Stomach (tissue), 4 donors: ENCODE measurements at regions not wholly inside any gene's neighbourhood (a gene's known extent, or its start where the extent isn't known, plus 50 kb on each side); places are given as distances from the start of the nearest gene placed in this dataset.

Source experiments
- EP300 ChIP-seq: sonication (generic); formaldehyde crosslinking; IDR thresholded peaks from one replicate; pipeline ENCODE4 v1.6.1; 2017; ENCODE audit warnings: antibody characterized with exemption
- TF ChIP-seq, protein P1 (sequence below), 7 experiments: fragments of 450-650 bp in 4 of 7; fragments of 200-600 bp in 3 of 7; sonication (generic) in 3 of 7; IDR thresholded peaks; one replicate each; pipeline ENCODE4 v1.5.1; 2016 to 2019; ENCODE audit warnings: antibody characterized with exemption in 7 of 7, control low read depth in 2 of 7, mild to moderate bottlenecking in 1 of 7

DNA sequence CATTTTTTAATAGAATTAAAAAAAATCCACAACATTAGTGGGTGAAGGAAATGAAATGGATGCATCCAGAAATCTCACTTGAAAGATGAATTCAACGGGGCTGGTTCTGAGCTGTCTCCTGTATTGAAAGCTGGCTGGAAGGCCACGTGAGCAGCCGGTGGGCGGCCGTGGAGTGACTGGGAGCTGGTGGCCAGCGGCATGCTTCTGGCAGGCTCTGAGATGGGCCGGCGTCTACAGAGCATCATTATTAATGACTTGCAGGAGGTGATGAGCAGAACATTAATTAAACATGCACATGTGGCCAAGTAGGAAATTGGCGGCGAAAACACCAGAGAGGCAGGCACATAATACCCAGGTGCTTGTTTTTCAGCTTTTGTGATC, 115.6 kb upstream of the LMO4 start:
- TF ChIP-seq, protein P1, sequence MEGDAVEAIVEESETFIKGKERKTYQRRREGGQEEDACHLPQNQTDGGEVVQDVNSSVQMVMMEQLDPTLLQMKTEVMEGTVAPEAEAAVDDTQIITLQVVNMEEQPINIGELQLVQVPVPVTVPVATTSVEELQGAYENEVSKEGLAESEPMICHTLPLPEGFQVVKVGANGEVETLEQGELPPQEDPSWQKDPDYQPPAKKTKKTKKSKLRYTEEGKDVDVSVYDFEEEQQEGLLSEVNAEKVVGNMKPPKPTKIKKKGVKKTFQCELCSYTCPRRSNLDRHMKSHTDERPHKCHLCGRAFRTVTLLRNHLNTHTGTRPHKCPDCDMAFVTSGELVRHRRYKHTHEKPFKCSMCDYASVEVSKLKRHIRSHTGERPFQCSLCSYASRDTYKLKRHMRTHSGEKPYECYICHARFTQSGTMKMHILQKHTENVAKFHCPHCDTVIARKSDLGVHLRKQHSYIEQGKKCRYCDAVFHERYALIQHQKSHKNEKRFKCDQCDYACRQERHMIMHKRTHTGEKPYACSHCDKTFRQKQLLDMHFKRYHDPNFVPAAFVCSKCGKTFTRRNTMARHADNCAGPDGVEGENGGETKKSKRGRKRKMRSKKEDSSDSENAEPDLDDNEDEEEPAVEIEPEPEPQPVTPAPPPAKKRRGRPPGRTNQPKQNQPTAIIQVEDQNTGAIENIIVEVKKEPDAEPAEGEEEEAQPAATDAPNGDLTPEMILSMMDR (IDR thresholded peaks at IDR 0.05) = no peak
- TF ChIP-seq EP300 = no peak
